ENCODE measurements at regions not wholly inside any gene's neighbourhood (a gene's known extent, or its start where the extent isn't known, plus 50 kb on each side); places are given as distances from the start of the nearest gene placed in this dataset.

- TF ChIP-seq CTCF (IDR thresholded peaks at IDR 0.05) (no peak), POLR2A (IDR thresholded peaks at IDR 0.05) (no peak)
These were observed 2471.5 kb downstream of the PCDH9 start for GRCh38 chr13:64758521-64759244.

Measured in ovary (tissue), 3 donors.